GM04504 (cell line): ENCODE measurements at regions not wholly inside any gene's neighbourhood (a gene's known extent, or its start where the extent isn't known, plus 50 kb on each side); places are given as distances from the start of the nearest gene placed in this dataset.
A peak's percentile ranks its signal among the peaks of the same experiment; 100 is the strongest.

ENCODE experiments used
- DNase-seq: peaks from one replicate; pipeline ENCODE4 v3.0.0-alpha.2; 2012; ENCODE audit warnings: low read depth

DNA sequence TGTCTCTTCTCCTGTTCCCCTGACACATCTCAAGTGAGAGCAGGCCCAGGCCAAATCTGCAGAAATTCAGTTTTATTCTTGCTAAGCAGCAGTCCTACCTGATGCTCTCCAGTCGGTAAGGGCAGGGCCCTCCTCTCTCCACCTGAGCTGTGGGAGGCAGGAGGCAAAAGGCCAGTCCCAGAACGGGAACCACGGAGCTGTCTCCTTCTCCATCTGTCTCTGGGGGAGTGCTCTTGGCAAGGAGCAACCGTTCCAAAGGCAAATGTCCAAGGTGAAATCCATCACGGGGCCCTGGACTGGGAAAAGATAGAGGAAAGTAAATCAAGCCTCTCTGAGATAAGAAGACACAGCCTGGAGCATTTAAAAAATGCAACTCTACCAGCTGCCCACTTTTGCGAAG, 65.2 kb upstream of the CDON start:
- no peak for DNase-seq

DNA sequence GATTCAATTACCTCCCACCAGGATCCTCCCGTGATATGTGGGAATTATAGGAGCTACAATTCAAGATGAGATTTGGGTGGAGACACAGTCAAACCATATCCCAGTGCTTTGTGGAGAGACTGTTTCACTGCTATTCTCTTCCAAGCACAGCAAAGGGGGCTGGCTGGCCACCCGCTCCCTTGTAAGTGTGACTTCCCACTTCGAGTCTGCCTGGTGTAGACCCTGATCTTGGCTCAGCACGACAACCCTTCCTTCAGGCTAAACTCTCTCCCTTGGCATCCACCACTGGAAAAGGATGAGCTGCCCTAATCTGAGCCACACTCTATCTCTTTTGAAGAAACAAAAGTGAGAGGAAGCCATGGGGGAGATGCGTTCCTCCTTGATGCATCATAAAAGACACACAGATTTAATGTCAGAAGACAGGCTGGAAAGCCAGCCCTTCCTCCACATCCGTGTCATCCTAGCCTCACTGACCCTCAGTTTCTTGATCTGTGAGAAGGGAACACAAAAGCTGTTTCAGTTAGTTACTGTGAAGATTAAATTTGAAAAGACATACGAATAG, 64.7 kb upstream of the CDON start:
- no peak for DNase-seq

DNA sequence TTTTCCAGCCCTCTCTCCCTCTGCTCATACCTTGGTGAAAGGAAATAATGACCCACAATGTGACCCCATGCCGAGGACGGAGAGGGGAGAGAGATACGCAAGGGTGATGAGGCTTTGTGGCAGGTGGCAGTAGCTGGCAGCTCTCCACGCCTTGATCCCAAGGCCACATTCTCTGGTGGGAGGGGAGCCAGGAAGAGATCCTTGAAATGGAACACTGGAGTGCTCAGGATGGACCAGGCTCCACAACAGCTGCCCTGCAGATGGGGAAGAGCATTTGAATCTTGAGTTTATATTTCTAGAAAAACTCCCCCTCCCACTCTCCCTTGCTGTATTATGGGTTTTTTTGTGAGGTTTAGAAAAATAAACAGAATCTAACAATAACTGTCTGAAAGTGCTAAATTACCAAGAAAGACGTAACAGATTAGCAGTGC, 61.6 kb upstream of the CDON start:
- DNase-seq: no peak

GRCh38 chr11:126123686-126124085, 61.0 kb upstream of the CDON start:
- no peak for DNase-seq

DNA sequence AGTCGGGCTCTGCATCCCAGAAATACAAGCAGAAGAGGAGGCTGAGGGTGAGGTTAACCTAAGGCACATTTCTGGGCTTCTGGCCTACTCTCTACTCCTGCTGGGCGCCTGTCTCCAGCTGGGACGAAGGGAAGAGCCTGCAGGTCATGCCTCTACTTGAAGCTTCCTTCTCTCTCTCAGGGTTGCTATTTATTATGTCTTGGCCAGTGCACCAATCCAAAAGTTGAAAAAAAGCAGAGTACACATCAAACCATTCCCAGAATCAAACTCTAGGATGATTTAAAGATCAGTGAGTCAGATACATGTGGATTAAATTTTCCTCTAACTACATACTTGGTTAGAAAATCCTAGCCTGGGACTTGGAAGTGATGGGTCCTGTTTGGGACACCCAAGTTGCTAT, 60.2 kb upstream of the CDON start:
- peak; percentile 75 for DNase-seq

GRCh38 chr11:126121296-126121695, 58.6 kb upstream of the CDON start:
- DNase-seq: no peak

GRCh38 chr11:126118806-126119205, 56.1 kb upstream of the CDON start:
- no peak for DNase-seq

DNA sequence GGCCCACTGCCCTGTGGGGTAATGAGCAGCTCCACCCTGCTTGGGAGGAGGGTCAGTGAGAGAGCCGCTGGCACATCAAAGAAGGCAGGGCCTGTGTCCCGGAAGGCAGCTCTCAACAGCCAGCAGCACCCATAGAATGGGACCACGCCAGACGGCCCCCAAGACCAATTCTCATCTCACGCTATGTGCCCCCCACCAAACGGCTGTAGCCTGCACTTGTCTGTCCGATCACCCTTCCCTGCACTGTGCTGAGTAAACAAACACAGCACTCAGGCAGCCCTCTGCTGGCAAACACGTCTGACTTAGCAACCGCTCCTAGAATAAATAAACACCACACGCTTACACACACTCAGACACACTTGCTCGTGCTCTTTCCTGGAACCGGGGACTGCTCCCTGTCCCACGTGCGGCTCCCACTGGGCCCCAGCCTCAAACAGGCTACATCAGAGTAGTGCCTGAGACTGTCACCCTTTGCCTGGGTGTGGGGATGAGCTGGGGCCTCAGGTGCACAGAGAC, 53.2 kb upstream of the CDON start:
- DNase-seq: no peak

- DNase-seq: no peak
These were observed 52.4 kb upstream of the CDON start for GRCh38 chr11:126115127-126115495.

- no peak for DNase-seq
These were observed 51.9 kb upstream of the CDON start for GRCh38 chr11:126114486-126115126.

- no peak for DNase-seq
These were observed 51.3 kb upstream of the CDON start for GRCh38 chr11:126113963-126114362.

DNA sequence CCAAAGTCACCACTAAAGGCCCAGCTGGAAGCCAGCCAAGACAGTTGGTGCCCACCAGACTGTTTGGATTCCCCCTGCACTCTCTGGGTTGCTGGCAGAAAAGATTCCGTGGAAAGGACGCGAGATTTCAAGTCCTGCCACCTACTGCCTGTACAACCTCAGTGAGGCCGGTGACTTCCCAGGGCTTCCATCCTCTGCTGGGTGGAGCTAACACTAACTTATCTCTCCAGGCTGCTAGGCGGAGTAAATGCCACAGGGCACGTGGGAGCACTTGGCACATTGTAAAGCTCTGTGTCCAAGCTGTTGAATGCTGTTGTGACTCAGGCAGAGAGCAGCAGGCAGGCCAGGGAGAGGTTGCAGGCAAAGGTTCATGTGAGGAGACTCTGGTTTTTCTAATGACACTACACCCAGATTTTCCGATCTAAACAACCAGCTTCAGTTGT, 50.9 kb upstream of the CDON start:
- DNase-seq: peak; percentile 98

DNA sequence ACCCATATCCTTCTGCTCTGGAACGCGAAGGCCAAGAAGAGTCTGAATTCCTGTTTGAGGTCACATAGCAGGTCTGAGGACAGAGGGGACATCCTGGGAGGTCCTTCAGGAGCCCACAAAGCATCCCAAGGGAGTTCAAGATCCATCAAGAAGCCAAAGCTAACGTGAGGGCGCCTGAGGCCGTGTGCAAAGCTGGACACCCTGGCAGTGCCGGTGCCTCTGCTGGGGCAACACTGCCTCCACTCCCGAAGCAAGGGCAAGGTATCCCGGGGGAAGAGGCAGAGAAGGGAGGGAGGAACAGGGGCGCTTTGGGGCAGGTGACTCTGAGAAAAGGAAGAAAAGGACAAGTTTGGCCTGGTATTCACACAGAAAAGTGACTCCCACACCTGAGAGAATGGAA, 50.3 kb upstream of the CDON start:
- no peak for DNase-seq

GRCh38 chr11:126112547-126112946, 49.9 kb upstream of the CDON start:
- no peak for DNase-seq
